HG02571 (cell line): ENCODE measurements at regions not wholly inside any gene's neighbourhood (a gene's known extent, or its start where the extent isn't known, plus 50 kb on each side); places are given as distances from the start of the nearest gene placed in this dataset.

ENCODE experiments used
- ATAC-seq: cut with Tn5 transposase; IDR thresholded peaks from one replicate; pipeline ENCODE4 v1.9.1; 2021; ENCODE audit warnings: mild to moderate bottlenecking, moderate library complexity; ENCODE audit not compliant: unreplicated experiment

DNA sequence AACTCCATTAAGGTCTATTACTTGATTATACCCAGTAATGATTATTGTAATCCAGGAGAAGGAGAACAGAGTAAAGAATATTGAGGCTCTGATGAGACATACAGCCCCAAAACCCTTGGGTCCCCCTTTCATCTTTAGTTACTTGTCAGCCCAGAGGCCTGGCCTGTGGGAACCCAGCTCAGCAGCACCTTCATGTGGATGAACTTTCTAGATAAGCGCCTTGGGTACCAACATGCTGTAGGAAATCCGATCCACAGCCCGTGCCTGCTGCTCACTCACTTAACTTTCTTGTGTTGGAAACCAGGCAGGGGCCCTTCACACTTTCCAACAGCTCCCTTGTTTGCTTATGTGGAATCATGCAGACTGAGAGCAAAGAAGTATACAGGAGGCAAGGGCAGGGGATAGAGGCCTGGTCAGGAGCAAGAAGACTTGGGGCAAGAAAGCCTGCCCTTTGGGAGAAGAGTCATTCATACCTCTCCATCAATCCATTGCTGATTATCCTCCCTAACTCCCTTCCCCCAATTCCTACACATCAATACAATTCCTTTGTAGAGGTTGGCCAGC is 64.0 kb upstream of the SOX9 start:
- no peak for ATAC-seq

DNA sequence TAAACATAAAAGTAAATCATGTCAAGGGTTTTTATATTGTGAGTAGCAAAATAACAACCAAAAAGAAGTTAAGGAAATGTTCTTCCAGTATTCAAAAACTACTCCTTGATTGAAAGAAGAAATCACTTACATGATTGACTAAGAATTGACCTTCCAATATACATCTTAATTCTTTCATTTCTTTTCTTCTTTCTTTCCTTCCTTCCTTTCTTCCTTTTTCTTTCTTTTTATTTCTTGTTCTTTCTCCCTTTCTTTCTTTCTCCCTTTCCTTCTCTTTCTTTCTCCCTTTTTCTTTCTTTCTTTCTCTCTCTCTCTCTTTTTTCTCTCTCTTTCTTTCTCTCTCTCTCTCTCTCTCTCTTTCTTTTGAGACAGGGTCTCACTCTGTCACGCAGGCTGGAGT is 60.7 kb upstream of the SOX9 start:
- ATAC-seq = no peak

DNA sequence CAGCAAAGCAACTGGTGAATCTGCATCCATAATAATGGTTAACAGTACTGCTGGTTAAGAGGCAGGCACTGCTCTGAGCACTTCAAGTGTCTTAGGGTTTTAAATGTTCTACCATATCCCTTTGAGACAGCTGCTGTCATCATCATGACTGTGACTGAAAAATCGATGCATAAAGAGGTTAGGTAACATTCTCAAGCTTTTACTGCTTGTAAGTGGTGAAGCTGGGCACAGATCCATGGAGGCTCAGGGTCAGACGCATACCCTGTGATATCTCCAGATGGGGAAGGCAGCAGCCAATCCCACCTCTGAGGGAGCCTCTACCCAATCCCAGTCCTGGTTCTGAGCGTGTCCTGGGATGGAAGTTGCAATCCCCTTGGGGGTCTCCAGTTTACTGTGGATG is 57.6 kb upstream of the SOX9 start:
- no peak for ATAC-seq

DNA sequence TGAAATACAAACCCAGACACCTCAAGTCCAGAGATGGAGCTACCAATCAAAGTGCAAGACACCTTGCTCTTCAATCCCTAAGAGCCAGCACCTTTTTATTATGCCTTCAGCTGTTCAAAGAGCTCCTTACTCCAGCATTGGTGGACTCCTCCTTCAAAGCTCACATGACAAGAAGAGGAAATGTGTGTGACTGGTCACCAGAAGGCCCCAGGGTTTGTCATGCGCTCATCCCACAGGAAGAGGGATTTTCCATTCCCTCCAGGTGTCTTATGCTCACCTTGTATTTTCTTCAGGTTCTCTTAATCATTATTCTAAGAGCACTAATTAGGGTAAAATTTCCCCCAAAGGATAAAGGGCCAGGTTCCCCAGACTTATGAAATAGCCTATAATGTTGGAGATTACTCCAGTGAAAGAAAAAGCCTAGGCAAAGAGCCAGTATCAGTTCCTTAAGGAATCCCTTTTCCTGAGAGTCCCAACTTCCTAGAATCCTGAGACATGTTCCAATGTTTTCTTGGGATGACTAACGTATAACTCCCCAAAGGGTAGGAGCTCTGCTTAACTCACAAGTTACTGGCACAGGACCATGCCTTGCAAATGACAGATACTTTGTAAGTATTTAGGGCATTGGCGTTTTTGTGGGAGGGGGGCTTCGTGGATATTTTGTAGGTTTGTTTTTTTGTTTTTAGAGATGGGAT is 56.9 kb upstream of the SOX9 start:
- ATAC-seq = no peak

DNA sequence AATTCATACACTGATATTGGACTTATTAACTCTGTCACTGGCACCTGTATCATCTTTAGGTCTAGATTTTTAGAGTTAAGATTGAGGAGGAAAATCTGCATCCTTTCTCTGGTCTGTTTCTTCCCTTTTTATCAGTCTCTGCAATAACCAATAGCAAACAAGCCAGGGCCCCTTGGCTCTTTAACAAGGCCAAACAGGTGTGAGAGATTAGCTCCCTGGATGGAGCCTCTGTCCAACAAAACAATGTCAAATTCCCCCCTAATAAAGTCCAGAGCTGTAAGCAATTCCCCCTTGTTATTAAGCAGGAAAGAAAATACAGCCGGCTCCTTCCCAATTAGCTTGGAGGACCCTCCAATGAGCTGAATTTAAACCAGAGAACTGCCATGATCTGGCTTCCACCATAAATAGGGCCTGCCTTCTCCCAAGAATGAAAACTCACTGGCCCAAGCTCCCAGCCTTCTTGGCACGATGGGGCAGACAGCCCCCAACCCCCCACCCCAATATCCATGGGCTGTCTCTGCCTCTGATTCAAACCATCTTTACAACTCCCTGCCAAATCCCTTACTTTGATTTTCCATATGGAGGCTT is 56.1 kb upstream of the SOX9 start:
- ATAC-seq = no peak

DNA sequence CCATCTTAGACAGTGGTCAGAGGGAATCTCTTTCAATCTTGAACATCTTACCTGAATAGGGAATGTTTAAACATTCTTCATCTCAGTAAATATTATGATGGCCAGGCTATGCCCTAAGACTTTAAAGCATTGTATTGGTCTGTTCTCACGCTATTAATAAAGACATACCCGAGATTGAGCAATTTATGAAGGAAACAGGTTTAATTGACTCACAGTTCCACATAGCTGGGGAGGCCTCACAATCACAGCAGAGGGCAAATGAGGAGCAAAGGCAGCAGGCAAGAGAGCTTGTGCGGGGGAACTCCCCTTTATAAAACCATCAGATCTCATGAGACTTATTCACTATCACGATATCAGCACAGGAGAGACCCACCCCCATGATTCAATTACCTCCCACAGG is 55.3 kb upstream of the SOX9 start:
- no peak for ATAC-seq

DNA sequence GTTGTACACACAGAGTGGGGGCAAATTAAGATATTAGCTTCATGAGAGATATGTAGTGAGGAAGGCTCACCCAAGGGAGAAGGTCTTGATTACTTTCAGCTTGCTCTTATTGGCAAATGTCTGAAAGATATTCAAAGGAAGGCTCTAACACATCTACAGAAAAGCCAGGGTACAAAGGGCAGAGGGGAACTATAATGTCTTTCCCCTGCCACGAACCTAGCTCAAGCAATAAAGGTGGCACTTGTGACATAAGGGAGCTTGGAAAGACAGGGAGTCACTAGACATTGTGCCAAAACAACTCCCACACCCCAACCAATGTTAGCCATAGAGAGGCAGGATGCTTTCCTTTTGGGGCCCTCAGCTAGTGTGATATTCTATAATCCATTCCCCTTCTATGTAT is 52.2 kb upstream of the SOX9 start:
- no peak for ATAC-seq

DNA sequence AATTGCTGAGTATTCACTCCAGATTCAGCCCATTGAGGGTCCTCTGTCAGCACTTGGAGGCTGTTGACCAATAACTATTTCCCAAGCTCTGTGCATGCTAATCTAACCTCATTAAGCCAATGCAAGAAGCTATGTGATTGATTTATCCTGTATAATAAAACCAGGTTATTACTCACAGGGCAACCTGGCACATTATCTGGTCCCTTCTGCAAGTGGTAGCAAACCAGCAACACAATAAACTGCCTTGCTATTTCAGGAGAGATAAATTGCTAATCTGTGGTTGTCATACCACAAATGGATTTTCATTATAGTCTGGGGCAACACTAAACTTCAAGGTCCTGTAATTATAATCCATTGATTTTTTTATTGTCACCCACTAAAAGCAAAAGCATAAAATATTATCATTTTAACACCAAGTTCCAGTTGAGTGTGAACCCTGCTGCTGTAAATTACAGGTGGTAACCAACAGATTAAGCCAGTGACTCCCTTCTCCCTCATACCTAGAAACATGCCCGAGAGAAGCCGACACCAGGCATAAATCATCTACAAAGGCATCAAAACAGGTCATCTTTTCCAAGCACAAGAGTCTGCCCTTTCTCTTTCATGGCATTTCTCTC is 51.1 kb upstream of the SOX9 start:
- ATAC-seq = no peak
